ENCODE measurements at regions not wholly inside any gene's neighbourhood (a gene's known extent, or its start where the extent isn't known, plus 50 kb on each side); places are given as distances from the start of the nearest gene placed in this dataset.

DNA sequence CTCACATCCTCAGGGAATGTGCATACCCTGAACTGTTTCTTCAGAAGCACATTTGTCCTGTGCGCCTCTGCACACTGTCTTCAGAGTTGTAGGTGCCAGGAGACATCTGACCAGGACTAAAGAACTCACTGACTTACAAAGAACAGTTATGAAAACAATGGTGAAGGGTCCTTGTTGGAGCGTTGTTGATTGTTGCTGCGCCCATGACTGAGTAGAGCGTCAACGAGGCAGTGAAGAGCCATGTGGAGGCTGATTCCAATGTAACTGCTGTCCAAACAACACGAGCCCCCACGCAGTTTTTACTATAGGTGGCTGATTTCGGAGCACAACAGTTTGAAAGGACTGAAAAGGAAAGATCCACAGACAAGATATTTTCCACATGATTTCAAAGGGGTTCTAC, 380.3 kb downstream of the CDH26 start:
- no peaks in the 10 kb centered on the region for H3K4me1 Mint-ChIP-seq
- no peak overlapping the region for H3K27ac Mint-ChIP-seq
- no peaks in the 10 kb centered on the region for H3K36me3 Mint-ChIP-seq
- H3K4me3 Mint-ChIP-seq, result no peak overlapping the region
- H3K9me3 Mint-ChIP-seq, result no peaks in the 10 kb centered on the region
- no peaks in the 10 kb centered on the region for H3K27me3 Mint-ChIP-seq

DNA sequence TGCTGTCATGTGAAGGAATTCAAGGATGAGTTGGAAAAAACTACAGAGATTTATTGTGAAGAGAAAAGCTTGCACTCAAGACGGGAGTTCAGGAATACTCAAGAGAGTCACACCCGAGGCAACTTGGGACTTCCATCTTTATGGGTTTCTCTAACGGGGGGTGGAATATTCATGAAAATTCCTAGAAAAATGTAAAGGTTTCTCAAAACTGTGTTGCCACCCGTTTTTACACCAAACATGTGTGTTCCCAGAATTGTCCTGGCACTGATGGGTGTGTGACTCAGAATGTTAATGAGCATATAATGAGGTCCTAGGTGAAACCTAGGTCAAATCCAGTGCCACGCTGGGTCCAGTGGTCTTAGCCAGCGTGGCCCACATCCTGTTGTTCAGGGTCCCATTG, 381.5 kb downstream of the CDH26 start:
- Mint-ChIP-seq H3K27ac (no peak overlapping the region), H3K27me3 (no peaks in the 10 kb centered on the region), H3K9me3 (no peaks in the 10 kb centered on the region), H3K36me3 (no peaks in the 10 kb centered on the region), H3K4me3 (no peak overlapping the region), H3K4me1 (no peaks in the 10 kb centered on the region)

DNA sequence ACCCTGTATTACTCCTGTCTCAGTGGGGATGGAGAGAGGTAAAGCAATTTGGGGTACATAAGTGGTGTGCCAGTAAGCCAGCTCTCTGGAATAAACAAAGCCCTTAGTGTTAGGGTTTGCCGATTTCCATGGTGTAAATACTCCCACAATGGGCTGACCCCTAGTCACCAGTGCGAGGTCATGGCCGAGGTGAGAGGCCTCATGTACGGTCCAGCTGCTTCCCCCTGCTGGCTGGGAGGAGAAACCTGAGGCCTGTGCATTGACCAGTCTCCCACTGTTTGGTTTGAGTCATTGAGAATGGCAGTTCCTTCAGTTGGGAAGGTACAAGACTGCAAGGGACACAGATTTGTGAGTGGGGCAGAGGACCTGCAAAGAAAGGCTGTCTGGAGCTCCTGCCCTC, 382.0 kb downstream of the CDH26 start:
- Mint-ChIP-seq H3K27me3 (no peaks in the 10 kb centered on the region), H3K27ac (no peak overlapping the region), H3K36me3 (no peaks in the 10 kb centered on the region), H3K9me3 (no peaks in the 10 kb centered on the region), H3K4me1 (no peaks in the 10 kb centered on the region), H3K4me3 (no peak overlapping the region)

DNA sequence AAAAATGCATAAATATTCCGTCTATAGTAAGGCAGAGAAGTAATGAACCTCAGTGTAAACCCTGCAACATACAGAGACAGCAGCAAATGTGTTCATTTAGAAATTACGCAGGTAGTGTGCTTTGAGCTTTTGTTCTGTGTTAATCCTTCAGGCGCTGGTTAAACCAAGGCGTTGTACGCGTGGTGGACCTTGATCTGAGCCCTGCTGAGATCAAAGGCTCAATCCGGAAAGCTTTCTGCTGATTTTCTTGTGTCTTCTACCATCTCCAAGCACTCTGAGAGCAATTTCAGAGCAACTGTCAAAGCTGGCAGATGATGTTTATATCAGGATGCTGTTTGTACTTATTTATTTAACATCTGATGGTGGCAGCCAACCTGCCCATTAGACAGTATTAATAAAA, 382.8 kb downstream of the CDH26 start:
- Mint-ChIP-seq H3K27me3 (no peaks in the 10 kb centered on the region), H3K36me3 (no peaks in the 10 kb centered on the region), H3K4me1 (no peaks in the 10 kb centered on the region), H3K4me3 (no peak overlapping the region), H3K27ac (no peak overlapping the region), H3K9me3 (no peaks in the 10 kb centered on the region)

DNA sequence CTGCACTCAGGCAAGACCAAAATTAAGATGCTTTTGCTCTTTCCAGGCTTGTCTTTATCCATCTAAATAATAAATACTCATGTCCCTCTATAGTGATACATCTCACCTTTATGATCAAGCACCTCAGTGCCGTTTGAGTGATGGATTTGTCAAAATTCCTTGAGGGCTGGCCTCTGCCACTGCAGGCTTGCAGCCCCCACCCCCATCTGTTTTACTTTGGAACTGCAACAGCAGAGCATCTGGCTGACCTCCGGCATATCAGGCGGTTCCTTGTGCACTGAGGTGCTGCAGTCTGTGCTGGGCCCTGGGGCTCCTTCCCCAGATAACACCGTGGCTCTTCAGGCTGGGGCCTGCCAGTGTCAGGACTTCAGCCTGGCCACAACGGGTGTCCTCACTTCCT, 386.9 kb downstream of the CDH26 start:
- Mint-ChIP-seq H3K27ac (no peak overlapping the region), H3K9me3 (no peaks in the 10 kb centered on the region), H3K36me3 (no peaks in the 10 kb centered on the region), H3K4me1 (no peaks in the 10 kb centered on the region), H3K27me3 (no peaks in the 10 kb centered on the region), H3K4me3 (no peak overlapping the region)

DNA sequence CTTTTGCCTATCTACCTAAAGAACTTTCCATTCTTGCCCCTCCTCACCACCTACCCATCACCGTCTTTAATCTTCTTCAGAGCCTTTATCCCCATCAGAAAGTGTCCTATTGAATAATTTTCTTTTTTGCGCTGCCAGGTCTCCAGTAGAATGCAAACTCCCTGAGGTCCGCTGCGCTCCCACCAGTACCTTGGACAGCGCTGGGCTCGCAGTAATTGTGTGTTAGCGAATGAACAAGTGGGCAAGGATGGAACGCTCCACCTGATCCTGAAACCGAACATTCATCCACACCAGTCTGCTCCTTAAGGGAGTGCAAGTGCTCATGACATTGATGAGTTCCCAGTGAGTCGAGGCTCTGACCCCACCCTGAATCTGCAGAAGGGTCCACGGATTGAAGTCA, 391.2 kb downstream of the CDH26 start:
- Mint-ChIP-seq H3K4me3 (no peak overlapping the region), H3K9me3 (no peaks in the 10 kb centered on the region), H3K4me1 (no peaks in the 10 kb centered on the region), H3K27me3 (no peaks in the 10 kb centered on the region), H3K36me3 (no peaks in the 10 kb centered on the region), H3K27ac (no peak overlapping the region)

DNA sequence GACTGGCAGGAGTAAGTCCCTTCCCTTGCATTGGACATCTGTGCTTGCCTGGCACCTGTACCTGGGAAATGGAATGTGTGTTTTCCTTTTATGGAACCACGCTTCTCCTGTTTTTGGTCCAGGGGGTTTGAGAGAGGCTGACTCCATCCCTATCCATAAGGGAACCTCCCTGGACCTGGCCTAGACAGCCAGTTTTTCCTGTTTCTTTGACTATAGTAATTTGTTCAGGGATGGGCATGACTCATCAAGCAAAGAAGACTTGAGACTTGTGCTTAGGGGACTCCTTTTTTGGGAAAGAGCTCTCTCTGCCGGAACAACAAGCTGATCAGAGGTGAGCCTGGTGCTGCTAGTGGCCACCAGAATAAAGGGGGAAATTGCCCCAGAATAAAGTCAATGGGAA, 393.8 kb downstream of the CDH26 start:
- H3K27me3 Mint-ChIP-seq, result no peaks in the 10 kb centered on the region
- no peaks in the 10 kb centered on the region for H3K9me3 Mint-ChIP-seq
- no peak overlapping the region for H3K27ac Mint-ChIP-seq
- no peak overlapping the region for H3K4me3 Mint-ChIP-seq
- no peaks in the 10 kb centered on the region for H3K4me1 Mint-ChIP-seq
- no peaks in the 10 kb centered on the region for H3K36me3 Mint-ChIP-seq

DNA sequence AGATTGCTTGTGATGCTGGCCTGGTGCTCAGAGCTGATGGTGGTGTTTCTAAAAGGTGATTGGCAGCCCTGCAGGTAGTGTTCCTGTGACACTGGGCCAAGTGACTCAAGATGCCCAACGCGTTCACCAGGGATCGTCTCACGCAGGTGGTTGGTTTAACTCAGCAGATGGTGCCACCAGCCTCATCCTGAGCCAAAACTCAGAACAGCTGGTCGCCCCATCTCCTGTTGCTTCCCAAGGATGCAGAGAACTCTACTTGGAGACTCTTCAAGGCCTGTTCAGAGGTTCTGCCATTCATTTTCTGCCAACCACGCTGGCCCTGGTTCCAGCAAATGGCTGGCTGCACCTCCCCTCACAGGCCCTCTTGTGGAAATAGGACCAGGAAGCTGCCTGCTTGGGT, 394.4 kb downstream of the CDH26 start:
- no peak overlapping the region for H3K4me3 Mint-ChIP-seq
- H3K27me3 Mint-ChIP-seq, result no peaks in the 10 kb centered on the region
- H3K4me1 Mint-ChIP-seq, result no peaks in the 10 kb centered on the region
- H3K36me3 Mint-ChIP-seq, result no peaks in the 10 kb centered on the region
- H3K27ac Mint-ChIP-seq, result no peak overlapping the region
- H3K9me3 Mint-ChIP-seq, result no peaks in the 10 kb centered on the region

DNA sequence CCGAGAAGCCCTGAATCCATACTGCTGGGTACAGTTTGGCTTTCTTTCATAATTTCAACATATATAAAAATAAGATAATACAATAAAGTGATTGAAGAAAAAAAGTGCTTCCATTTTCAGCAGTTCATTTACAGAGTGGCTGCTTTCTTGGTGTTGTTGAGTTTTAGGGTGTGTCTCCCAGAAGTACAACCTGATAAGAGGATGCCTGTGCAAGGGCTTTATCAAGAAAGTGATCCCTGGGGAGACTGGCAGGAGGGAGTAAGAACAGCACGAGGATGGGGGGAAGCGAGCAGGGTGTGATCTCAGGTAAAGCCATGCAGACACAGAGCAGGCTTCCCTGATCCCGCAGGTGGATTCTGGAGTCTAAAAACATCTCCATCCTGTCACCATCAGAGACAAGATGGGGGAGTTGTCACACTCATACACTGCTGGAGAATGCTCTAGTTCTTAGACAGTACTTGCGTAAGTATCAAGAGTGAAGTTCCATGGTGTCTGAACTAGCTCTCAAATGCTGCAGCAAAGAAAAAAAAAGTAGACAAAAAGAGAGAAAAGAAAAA, 395.9 kb downstream of the CDH26 start:
- H3K27ac Mint-ChIP-seq, result no peak overlapping the region
- no peaks in the 10 kb centered on the region for H3K9me3 Mint-ChIP-seq
- H3K27me3 Mint-ChIP-seq, result no peaks in the 10 kb centered on the region
- H3K36me3 Mint-ChIP-seq, result no peaks in the 10 kb centered on the region
- no peaks in the 10 kb centered on the region for H3K4me1 Mint-ChIP-seq
- H3K4me3 Mint-ChIP-seq, result no peak overlapping the region

DNA sequence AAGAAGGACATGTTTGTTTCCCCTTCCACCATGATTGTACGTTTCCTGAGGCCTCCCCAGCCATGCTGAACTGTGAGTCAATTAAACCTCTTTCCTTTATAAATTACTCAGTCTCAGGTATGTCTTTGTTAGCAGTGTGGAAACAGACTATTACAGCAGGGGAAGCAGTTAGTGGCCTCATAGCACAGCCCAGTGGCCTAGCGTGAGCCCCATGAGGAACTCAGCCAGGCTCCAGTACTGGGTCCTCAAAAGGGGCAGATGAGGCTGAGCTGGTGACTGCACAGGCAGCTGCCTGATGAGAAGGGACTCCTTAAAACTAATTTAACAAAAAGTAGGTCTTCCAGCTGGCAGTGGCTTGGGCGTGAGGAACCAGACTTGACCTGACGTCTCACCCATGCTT, 399.9 kb downstream of the CDH26 start:
- no peaks in the 10 kb centered on the region for H3K4me1 Mint-ChIP-seq

DNA sequence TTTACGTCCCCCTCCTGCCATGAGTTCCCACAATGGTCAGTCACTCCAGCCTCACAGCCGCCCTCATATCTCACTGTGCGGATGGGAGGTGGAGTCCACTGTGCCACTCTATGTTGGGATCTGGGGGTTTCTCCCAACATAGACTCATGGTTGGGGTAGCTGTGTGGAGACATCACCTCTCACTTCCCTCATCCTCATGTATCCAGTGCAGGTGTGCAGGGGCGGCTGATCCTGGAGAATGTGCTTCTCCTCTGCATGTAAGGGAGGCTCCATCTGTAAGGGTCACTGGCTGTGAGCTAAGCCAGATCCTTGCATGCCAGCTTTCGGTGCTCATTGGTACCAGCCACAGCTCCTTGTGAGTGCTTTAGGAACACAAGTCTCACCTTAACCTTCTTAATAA, 400.8 kb downstream of the CDH26 start:
- no peaks in the 10 kb centered on the region for H3K27me3 Mint-ChIP-seq
- H3K9me3 Mint-ChIP-seq, result no peaks in the 10 kb centered on the region
- H3K4me1 Mint-ChIP-seq, result no peaks in the 10 kb centered on the region
- no peaks in the 10 kb centered on the region for H3K36me3 Mint-ChIP-seq
- no peak overlapping the region for H3K4me3 Mint-ChIP-seq
- no peak overlapping the region for H3K27ac Mint-ChIP-seq

More for the DNA sequence above, 399.9 kb downstream of the CDH26 start:
- Mint-ChIP-seq H3K27me3 (no peaks in the 10 kb centered on the region), H3K36me3 (no peaks in the 10 kb centered on the region), H3K27ac (no peak overlapping the region), H3K4me3 (no peak overlapping the region), H3K9me3 (no peaks in the 10 kb centered on the region)

DNA sequence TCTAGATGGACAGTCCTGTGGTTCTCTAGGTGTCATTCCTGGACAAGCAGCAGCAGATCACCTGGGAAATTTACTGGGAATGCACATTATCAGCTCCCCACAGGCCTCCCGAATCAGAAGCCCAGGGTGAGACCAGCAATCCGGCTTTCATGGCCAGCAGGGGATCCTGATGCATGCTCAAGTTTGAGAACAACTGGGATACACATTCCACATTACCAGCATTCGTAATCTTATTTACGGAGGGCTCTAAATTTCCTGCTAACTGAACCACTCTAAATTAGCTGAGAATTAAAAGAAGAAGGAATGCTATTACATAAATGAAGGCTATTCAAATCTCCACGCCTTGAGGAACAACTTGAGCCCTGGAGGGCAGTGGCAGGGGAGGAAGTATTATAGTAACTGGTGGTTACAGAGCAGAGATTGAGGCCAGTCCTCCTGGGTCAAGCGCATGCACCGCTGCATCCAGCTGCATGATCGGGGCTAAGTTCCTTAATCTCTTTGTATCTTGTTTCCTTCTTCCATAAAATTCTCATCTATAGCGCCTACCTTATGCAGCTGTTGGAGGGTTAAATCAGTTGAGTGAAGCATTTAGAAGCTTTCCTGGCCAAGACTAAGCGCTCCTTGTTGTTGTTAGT, 403.7 kb downstream of the CDH26 start:
- no peak overlapping the region for H3K27ac Mint-ChIP-seq
- no peaks in the 10 kb centered on the region for H3K27me3 Mint-ChIP-seq
- H3K4me1 Mint-ChIP-seq, result no peaks in the 10 kb centered on the region
- H3K4me3 Mint-ChIP-seq, result no peak overlapping the region
- no peaks in the 10 kb centered on the region for H3K9me3 Mint-ChIP-seq
- no peaks in the 10 kb centered on the region for H3K36me3 Mint-ChIP-seq

DNA sequence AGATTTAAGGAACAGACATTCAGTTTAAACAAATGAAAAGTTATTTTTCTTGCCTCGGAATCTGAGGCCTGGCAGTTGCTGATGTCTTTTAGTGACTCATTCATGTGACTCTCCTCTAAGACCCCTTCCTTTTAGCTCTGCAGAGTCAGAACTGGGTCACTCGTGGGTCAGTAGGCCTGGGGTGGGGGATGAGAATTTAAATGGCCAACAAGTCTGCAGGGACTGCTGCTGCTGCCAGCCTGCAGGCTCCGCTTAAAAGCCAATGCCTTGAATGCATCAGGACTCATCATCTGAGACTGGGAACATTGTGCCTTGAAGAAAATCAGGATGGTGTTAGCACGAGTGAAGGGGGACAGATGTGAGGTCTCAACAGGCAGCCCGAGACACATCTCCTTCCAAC, 404.3 kb downstream of the CDH26 start:
- no peak overlapping the region for H3K27ac Mint-ChIP-seq
- H3K4me1 Mint-ChIP-seq, result no peaks in the 10 kb centered on the region
- no peaks in the 10 kb centered on the region for H3K27me3 Mint-ChIP-seq
- no peaks in the 10 kb centered on the region for H3K9me3 Mint-ChIP-seq
- H3K4me3 Mint-ChIP-seq, result no peak overlapping the region
- H3K36me3 Mint-ChIP-seq, result no peaks in the 10 kb centered on the region

DNA sequence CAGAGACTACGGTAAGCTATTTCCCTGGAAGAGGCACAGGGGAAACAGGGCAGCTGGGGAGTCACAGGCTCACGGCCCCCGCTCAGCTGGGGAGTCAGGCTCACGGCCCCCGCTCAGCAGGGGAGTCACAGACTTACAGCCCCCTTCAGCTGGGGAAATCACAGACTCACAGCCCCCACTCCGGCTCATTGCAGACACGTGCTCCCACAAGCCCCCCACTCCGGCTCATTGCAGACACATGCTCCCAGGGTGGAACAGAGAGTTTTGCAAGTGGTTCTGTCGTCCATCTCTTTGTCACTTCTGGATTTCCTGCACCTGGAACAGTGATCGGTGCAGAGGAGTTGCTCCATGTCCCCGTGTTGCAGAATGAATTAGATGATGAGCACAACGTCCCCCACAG, 405.5 kb downstream of the CDH26 start:
- no peaks in the 10 kb centered on the region for H3K4me1 Mint-ChIP-seq
- no peaks in the 10 kb centered on the region for H3K36me3 Mint-ChIP-seq
- H3K4me3 Mint-ChIP-seq, result no peak overlapping the region
- H3K27me3 Mint-ChIP-seq, result no peaks in the 10 kb centered on the region
- H3K27ac Mint-ChIP-seq, result no peak overlapping the region
- no peaks in the 10 kb centered on the region for H3K9me3 Mint-ChIP-seq

DNA sequence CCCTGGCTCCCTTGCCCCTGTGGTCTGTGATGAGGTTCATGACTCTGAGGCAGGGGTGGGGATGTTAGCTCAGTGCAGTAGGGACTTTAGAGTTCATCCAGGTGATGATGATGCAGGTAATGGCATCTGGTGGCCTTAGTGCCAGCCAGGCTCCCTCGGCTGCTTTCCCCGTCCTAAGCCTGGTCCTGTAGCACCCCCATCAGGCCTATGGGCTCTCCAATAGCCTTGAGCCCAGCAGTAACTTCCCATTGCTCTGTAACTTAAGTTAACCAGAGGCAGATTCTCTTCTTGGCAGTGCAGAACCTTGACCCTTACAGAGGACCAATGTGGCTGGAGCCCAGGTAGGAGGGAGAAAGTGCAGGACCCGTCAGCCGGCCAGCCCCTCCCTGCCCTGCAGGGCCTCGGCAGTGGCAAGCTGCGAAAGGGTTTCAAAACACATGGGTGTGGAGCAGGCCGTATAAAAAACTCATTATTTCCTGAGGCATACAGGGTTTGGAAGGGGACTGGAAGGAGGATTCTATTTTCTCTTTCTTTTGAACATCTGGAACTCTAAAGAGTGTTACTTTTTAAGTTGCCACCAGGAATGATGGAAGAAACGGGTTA, 406.9 kb downstream of the CDH26 start:
- H3K27me3 Mint-ChIP-seq, result no peaks in the 10 kb centered on the region
- no peaks in the 10 kb centered on the region for H3K36me3 Mint-ChIP-seq

DNA sequence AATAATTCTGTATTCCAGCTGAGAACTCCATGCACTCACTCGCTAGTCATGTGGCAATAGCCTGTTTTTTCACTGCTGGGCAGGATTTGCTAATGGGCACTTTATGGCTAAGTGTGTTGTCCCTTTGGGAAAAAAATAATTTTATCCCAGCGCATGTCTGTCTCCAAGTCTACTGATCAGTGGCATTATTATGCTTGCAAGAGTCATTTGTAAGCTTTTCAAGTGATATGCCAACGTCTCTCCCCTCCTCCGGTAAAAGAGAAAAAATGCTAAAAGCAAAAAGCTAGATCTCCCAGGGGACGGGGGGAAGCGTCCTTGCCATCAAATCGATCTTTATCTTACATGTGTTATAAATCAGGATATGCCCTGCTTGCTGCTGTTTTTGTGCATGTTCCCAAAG, 407.7 kb downstream of the CDH26 start:
- H3K4me3 Mint-ChIP-seq, result no peak overlapping the region
- no peaks in the 10 kb centered on the region for H3K4me1 Mint-ChIP-seq
- H3K27ac Mint-ChIP-seq, result no peak overlapping the region
- H3K36me3 Mint-ChIP-seq, result no peaks in the 10 kb centered on the region
- no peaks in the 10 kb centered on the region for H3K27me3 Mint-ChIP-seq
- no peaks in the 10 kb centered on the region for H3K9me3 Mint-ChIP-seq

More for the DNA sequence above, 406.9 kb downstream of the CDH26 start:
- H3K4me3 Mint-ChIP-seq, result no peak overlapping the region
- H3K27ac Mint-ChIP-seq, result no peak overlapping the region
- no peaks in the 10 kb centered on the region for H3K9me3 Mint-ChIP-seq
- H3K4me1 Mint-ChIP-seq, result no peaks in the 10 kb centered on the region

DNA sequence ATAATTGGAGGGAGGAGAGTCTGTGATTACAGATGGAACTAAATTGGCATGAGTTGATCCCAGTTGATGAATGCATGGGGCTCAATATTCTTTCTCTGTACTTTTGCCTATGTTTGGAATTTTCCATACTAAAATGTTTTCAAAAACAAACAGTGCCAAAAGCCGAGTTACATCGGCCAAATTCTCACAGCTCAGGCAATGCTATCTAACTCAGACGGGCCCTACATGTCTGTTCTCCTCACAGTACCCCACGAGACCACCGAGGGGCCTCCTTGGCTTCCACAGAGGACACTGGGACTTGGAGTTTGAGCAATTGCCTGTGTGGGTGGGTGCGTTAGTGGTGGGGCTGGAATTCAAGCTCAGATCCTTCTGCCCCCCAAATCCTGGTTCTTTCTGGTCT, 413.2 kb downstream of the CDH26 start:
- peaks cover 3% of the 10 kb centered on the region for H3K27me3 Mint-ChIP-seq
- H3K9me3 Mint-ChIP-seq, result no peaks in the 10 kb centered on the region
- H3K27ac Mint-ChIP-seq, result no peak overlapping the region
- H3K4me3 Mint-ChIP-seq, result no peak overlapping the region
- no peaks in the 10 kb centered on the region for H3K4me1 Mint-ChIP-seq
- H3K36me3 Mint-ChIP-seq, result no peaks in the 10 kb centered on the region
